NT2/D1 (cell line): ENCODE measurements at regions not wholly inside any gene's neighbourhood (a gene's known extent, or its start where the extent isn't known, plus 50 kb on each side); places are given as distances from the start of the nearest gene placed in this dataset.

Experiments used
- SUZ12 ChIP-seq: IDR thresholded peaks from 2 replicates; pipeline ENCODE4 v1.6.1; 2011; ENCODE audit not compliant: insufficient read length, insufficient read depth; ENCODE audit errors: extremely low read depth
- YY1 ChIP-seq: IDR thresholded peaks from 2 replicates; pipeline ENCODE4 v1.6.1; 2011; ENCODE audit not compliant: insufficient read length, insufficient read depth
- ZNF274 ChIP-seq: IDR thresholded peaks from 2 replicates; pipeline ENCODE4 v1.6.1; 2011; ENCODE audit warnings: mild to moderate bottlenecking, low read depth, low read length

DNA sequence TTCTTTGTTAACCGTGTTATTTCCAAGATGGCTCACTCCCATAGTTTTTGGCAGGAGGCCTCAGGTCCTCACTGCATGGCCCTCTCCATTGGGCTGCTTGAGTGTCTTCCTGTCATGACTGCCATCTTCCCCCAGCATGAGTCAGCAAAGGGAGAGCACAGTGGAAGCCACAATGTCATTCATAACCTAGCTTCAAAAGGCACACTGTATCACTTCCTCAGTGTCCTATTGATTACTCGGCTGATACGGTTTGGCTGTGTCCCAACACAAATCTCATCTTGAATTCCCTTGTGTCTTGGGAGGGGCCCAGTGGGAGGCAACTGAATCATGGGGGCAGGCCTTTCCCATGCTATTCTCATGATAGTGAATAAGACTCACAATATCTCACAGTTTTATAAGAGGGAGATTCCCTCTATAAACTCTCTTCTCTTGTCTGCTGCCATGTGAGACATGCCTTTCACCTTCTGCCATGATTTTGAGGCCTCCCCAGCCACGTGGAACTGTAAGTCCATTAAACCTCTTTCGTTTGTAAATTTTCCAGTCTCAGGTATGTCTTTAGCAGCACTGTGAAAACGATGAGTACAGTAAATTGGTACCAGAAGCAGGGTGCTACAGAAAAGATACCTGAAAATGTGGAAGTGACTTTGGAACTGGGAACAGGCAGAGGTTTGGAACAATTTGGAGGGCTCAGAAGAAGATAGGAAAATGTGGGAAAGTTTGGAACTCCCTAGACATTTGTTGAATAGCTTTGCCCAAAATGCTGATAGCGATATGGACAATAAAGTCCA lies 106.5 kb downstream of the PRLHR start:
- no peak for TF ChIP-seq SUZ12
- no peak for TF ChIP-seq ZNF274
- no peak for TF ChIP-seq YY1
